ENCODE measurements at regions not wholly inside any gene's neighbourhood (a gene's known extent, or its start where the extent isn't known, plus 50 kb on each side); places are given as distances from the start of the nearest gene placed in this dataset.

DNA sequence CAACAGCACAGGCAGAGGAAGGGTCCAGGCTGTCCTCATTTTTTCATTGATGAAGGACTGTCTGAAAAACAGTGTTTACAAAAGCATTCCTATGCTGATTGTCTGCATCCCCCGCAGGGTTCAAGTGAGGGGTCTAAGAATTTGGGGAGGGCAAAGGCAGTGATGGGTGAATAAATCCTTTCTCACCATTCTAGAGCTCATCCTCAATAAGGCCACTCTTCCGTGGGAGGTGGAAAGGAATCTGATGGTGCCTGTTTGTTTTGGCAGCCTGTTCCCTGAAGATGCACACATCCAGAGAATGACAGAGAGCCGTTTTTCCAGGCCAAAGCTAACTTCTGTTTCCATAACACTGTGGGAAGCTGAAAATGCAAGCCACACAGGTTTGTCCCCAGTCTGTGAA is 164.5 kb downstream of the MOXD1 start (continued):
- TF ChIP-seq ZNF70 (CRISPR knock-in tag; IDR thresholded peaks at IDR 0.05) (no peak), TCF4 (CRISPR knock-in tag; IDR thresholded peaks at IDR 0.05; ENCODE audit: borderline replicate concordance) (no peak), TOX (CRISPR knock-in tag; IDR thresholded peaks at IDR 0.05; ENCODE audit: borderline replicate concordance) (no peak), ZFP30 (CRISPR knock-in tag; IDR thresholded peaks at IDR 0.05) (no peak), ARNTL (CRISPR knock-in tag; IDR thresholded peaks at IDR 0.05; ENCODE audit: borderline replicate concordance, low read depth) (no peak)

DNA sequence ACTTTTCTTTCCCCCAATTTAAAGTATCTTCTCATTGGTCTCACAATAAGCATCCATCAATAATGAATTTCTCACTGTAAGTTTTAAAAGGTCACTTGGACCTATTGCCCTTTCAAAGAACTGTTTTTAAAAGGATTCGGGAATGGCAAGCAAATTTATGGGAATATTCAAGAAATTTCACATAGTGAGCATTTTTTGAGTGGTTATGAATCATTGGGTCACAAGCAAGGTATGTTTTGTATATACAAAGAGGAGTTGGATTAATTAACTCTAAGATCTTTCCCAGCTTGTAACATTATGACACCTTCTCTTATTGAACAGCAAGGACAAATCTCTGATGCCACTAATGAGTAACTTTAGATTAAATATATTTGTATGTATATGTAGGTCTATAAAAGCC is 165.0 kb downstream of the MOXD1 start:
- no peak for ATAC-seq
- TF ChIP-seq CSDC2 (CRISPR knock-in tag; IDR thresholded peaks at IDR 0.05): no peak
- TF ChIP-seq, protein P1, sequence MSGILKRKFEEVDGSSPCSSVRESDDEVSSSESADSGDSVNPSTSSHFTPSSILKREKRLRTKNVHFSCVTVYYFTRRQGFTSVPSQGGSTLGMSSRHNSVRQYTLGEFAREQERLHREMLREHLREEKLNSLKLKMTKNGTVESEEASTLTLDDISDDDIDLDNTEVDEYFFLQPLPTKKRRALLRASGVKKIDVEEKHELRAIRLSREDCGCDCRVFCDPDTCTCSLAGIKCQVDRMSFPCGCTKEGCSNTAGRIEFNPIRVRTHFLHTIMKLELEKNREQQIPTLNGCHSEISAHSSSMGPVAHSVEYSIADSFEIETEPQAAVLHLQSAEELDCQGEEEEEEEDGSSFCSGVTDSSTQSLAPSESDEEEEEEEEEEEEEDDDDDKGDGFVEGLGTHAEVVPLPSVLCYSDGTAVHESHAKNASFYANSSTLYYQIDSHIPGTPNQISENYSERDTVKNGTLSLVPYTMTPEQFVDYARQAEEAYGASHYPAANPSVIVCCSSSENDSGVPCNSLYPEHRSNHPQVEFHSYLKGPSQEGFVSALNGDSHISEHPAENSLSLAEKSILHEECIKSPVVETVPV (CRISPR knock-in tag; IDR thresholded peaks at IDR 0.05): no peak
- TF ChIP-seq, protein P2, sequence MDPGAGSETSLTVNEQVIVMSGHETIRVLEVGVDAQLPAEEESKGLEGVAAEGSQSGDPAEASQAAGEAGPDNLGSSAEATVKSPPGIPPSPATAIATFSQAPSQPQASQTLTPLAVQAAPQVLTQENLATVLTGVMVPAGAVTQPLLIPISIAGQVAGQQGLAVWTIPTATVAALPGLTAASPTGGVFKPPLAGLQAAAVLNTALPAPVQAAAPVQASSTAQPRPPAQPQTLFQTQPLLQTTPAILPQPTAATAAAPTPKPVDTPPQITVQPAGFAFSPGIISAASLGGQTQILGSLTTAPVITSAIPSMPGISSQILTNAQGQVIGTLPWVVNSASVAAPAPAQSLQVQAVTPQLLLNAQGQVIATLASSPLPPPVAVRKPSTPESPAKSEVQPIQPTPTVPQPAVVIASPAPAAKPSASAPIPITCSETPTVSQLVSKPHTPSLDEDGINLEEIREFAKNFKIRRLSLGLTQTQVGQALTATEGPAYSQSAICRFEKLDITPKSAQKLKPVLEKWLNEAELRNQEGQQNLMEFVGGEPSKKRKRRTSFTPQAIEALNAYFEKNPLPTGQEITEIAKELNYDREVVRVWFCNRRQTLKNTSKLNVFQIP (CRISPR knock-in tag; IDR thresholded peaks at IDR 0.05; ENCODE audit: borderline replicate concordance, low read depth): no peak
- no peak for TF ChIP-seq ESRRG (CRISPR knock-in tag; IDR thresholded peaks at IDR 0.05)
- no peak for TF ChIP-seq ZC3H10 (CRISPR knock-in tag; IDR thresholded peaks at IDR 0.05)
- TF ChIP-seq SNAI2 (CRISPR knock-in tag; IDR thresholded peaks at IDR 0.05): no peak
- TF ChIP-seq, protein P3, sequence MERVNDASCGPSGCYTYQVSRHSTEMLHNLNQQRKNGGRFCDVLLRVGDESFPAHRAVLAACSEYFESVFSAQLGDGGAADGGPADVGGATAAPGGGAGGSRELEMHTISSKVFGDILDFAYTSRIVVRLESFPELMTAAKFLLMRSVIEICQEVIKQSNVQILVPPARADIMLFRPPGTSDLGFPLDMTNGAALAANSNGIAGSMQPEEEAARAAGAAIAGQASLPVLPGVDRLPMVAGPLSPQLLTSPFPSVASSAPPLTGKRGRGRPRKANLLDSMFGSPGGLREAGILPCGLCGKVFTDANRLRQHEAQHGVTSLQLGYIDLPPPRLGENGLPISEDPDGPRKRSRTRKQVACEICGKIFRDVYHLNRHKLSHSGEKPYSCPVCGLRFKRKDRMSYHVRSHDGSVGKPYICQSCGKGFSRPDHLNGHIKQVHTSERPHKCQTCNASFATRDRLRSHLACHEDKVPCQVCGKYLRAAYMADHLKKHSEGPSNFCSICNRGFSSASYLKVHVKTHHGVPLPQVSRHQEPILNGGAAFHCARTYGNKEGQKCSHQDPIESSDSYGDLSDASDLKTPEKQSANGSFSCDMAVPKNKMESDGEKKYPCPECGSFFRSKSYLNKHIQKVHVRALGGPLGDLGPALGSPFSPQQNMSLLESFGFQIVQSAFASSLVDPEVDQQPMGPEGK (CRISPR knock-in tag; IDR thresholded peaks at IDR 0.05; ENCODE audit: borderline replicate concordance): no peak
- TF ChIP-seq, protein P4, sequence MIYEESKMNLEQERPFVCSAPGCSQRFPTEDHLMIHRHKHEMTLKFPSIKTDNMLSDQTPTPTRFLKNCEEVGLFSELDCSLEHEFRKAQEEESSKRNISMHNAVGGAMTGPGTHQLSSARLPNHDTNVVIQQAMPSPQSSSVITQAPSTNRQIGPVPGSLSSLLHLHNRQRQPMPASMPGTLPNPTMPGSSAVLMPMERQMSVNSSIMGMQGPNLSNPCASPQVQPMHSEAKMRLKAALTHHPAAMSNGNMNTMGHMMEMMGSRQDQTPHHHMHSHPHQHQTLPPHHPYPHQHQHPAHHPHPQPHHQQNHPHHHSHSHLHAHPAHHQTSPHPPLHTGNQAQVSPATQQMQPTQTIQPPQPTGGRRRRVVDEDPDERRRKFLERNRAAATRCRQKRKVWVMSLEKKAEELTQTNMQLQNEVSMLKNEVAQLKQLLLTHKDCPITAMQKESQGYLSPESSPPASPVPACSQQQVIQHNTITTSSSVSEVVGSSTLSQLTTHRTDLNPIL (CRISPR knock-in tag; IDR thresholded peaks at IDR 0.05; ENCODE audit: low read depth): no peak
- TF ChIP-seq ZNF70 (CRISPR knock-in tag; IDR thresholded peaks at IDR 0.05): no peak
- TF ChIP-seq TOX (CRISPR knock-in tag; IDR thresholded peaks at IDR 0.05; ENCODE audit: borderline replicate concordance): no peak
- no peak for TF ChIP-seq ZFP3 (CRISPR knock-in tag; IDR thresholded peaks at IDR 0.05)
- TF ChIP-seq ZFP30 (CRISPR knock-in tag; IDR thresholded peaks at IDR 0.05): no peak
- no peak for TF ChIP-seq ZNF565 (CRISPR knock-in tag; conservative IDR thresholded peaks at IDR 0.05; ENCODE audit: low read depth)
- TF ChIP-seq OSR1 (CRISPR knock-in tag; IDR thresholded peaks at IDR 0.05): no peak
- no peak for TF ChIP-seq ARNTL (CRISPR knock-in tag; IDR thresholded peaks at IDR 0.05; ENCODE audit: borderline replicate concordance, low read depth)
- TF ChIP-seq TCF4 (CRISPR knock-in tag; IDR thresholded peaks at IDR 0.05; ENCODE audit: borderline replicate concordance): no peak

DNA sequence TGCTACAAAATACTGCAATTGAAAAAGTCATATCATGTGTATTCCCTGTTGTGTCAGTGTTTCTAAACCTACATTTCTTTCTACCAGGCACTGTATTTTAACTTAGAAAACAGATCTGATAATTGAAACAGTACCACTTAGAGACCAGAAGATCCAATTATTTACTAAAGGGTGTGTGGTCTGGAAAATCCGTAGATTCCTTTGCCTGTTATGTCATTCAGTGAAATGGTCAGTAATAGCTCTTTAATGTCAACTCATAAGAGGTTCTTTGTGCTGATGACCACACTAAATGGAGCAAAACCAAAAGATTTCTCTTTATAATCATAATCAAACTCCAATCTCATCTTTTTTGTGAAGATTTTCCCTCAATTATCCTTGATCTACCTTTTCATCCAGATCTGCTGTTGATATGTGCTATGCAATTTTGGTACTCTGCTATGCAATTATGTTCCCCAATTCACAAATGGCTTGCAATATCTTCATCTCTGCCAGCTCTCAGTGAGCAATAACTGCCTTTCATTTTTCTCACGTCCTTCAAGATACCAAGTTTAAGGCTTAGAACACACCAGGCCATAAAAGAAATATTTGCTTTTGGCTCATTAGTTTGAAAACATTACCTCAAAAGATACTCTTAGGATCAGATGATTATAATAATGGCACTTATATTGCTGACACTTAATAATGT is 165.5 kb downstream of the MOXD1 start:
- no peak for ATAC-seq
- TF ChIP-seq ISL1 (CRISPR knock-in tag; IDR thresholded peaks at IDR 0.05): no peak
- TF ChIP-seq ZFP3 (CRISPR knock-in tag; IDR thresholded peaks at IDR 0.05): no peak
- no peak for TF ChIP-seq TOX (CRISPR knock-in tag; IDR thresholded peaks at IDR 0.05; ENCODE audit: borderline replicate concordance)
- TF ChIP-seq ZFP30 (CRISPR knock-in tag; IDR thresholded peaks at IDR 0.05): no peak
- TF ChIP-seq, protein P3 (CRISPR knock-in tag; IDR thresholded peaks at IDR 0.05; ENCODE audit: borderline replicate concordance): no peak
- no peak for TF ChIP-seq ZNF70 (CRISPR knock-in tag; IDR thresholded peaks at IDR 0.05)
- no peak for TF ChIP-seq GLIS3 (CRISPR knock-in tag; IDR thresholded peaks at IDR 0.05)
- no peak for TF ChIP-seq PPARA (CRISPR knock-in tag; IDR thresholded peaks at IDR 0.05; ENCODE audit: borderline replicate concordance)
- no peak for TF ChIP-seq BACH2 (CRISPR knock-in tag; IDR thresholded peaks at IDR 0.05; ENCODE audit: borderline replicate concordance)
- TF ChIP-seq CSDC2 (CRISPR knock-in tag; IDR thresholded peaks at IDR 0.05): no peak

Data from SK-N-SH treated with all-trans-retinoic acid at 6 μM for 48 hours (cell line).